ENCODE measurements at regions not wholly inside any gene's neighbourhood (a gene's known extent, or its start where the extent isn't known, plus 50 kb on each side); places are given as distances from the start of the nearest gene placed in this dataset.

- DNase-seq (ENCODE audit: low spot score in 2 of 2), result peak in 1 of 2 donors; percentile 52
- H3K4me1 ChIP-seq, result no peaks in the 10 kb centered on the region
Observed at GRCh38 chr14:105929327-105930081, 403.1 kb downstream of the TMEM121 start.

GRCh38 chr14:105930572-105930971, 404.2 kb downstream of the TMEM121 start:
- H3K36me3 ChIP-seq, result no peaks in the 10 kb centered on the region
- no peaks in the 10 kb centered on the region for H3K27me3 ChIP-seq
- intact Hi-C loops (cut with DNase I), result no loop called here
- no peak overlapping the region for H3K4me3 ChIP-seq
- peak in 1 of 2 donors; percentile 33 for DNase-seq (ENCODE audit: low spot score in 2 of 2)
- H3K9me3 ChIP-seq, result peaks cover 0 to 3% of the 10 kb centered on the region in 2 donors
- H3K4me1 ChIP-seq, result no peaks in the 10 kb centered on the region
- no peak for TF ChIP-seq CTCF (IDR thresholded peaks at IDR 0.05)
- H3K27ac ChIP-seq, result no peak overlapping the region

More at GRCh38 chr14:105929327-105930081, 403.1 kb downstream of the TMEM121 start:
- intact Hi-C loops (cut with DNase I), result no loop called here
- H3K27ac ChIP-seq, result no peak overlapping the region
- H3K36me3 ChIP-seq, result no peaks in the 10 kb centered on the region
- no peak for TF ChIP-seq CTCF (IDR thresholded peaks at IDR 0.05)
- H3K9me3 ChIP-seq, result no peaks in the 10 kb centered on the region
- no peaks in the 10 kb centered on the region for H3K27me3 ChIP-seq
- H3K4me3 ChIP-seq, result no peak overlapping the region

GRCh38 chr14:105931808-105932483, 405.6 kb downstream of the TMEM121 start:
- Histone ChIP-seq H3K27ac (no peak overlapping the region), H3K9me3 (peaks cover 0 to 3% of the 10 kb centered on the region in 2 donors), H3K4me3 (no peak overlapping the region), H3K4me1 (no peaks in the 10 kb centered on the region), H3K27me3 (no peaks in the 10 kb centered on the region), H3K36me3 (no peaks in the 10 kb centered on the region)
- DNase-seq (ENCODE audit: low spot score in 2 of 2), result no peak
- intact Hi-C loops (cut with DNase I), result no loop called here
- no peak for TF ChIP-seq CTCF (IDR thresholded peaks at IDR 0.05)

- no peak overlapping the region for H3K27ac ChIP-seq
- intact Hi-C loops (cut with DNase I), result no loop called here
- peaks cover 0 to 5% of the 10 kb centered on the region in 2 donors for H3K9me3 ChIP-seq
- no peak for DNase-seq (ENCODE audit: low spot score in 2 of 2)
- no peaks in the 10 kb centered on the region for H3K27me3 ChIP-seq
- no peak for TF ChIP-seq CTCF (IDR thresholded peaks at IDR 0.05)
- no peak overlapping the region for H3K4me3 ChIP-seq
- H3K36me3 ChIP-seq, result no peaks in the 10 kb centered on the region
- H3K4me1 ChIP-seq, result no peaks in the 10 kb centered on the region
Observed at GRCh38 chr14:105933238-105933637, 406.9 kb downstream of the TMEM121 start.

DNA sequence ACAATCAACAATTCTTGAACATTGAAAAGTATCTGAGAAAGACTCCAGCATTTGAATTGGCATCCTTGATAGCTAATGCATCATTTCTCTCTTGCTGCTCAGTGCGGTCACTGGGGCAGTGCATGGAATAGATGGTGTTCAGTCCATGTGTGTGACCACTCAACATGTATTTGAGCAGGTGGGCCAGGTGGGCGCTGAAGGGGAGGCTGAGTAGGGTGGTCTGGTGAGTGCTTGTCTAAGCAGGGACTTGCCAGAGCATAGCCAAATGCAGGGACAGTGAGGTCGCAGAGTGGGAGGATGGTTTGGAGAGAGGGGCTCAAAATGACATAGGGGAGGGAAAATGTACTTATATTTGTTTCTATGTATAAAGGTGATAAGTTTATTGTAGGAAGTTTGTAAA, 409.0 kb downstream of the TMEM121 start:
- intact Hi-C loops (cut with DNase I), result no loop called here
- Histone ChIP-seq H3K4me3 (no peak overlapping the region), H3K27ac (no peak overlapping the region), H3K36me3 (no peaks in the 10 kb centered on the region), H3K9me3 (peaks cover 0 to 17% of the 10 kb centered on the region in 2 donors), H3K27me3 (no peaks in the 10 kb centered on the region), H3K4me1 (no peaks in the 10 kb centered on the region)
- TF ChIP-seq CTCF (IDR thresholded peaks at IDR 0.05), result no peak
- DNase-seq (ENCODE audit: low spot score in 2 of 2), result no peak

All from ascending aorta (tissue), 2 donors.